ENCODE measurements at regions not wholly inside any gene's neighbourhood (a gene's known extent, or its start where the extent isn't known, plus 50 kb on each side); places are given as distances from the start of the nearest gene placed in this dataset.

DNA sequence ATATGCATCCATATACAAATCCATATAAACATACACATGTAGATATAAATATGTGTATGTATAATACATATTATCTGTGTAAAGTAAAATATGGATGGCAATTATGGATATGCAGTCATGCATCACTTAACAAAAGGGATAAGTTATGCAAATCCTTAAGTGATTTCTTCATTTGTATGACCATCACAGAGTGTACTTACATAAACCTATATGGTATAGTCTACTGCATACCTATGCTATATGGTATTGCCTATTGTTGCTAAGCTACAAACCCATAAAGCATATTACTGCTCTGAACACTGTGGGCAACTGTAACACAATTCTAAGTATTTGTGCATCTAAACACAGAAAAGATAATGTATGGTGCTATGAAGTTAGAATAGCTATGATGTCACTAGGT lies 227.2 kb downstream of the SLC6A15 start:
- TF ChIP-seq POLR2A (IDR thresholded peaks at IDR 0.05; ENCODE audit: low read depth, low read length): no peak
- DNase-seq (ENCODE audit: insufficient read length, low spot score) (no peak), FAIRE-seq (no peak)

DNA sequence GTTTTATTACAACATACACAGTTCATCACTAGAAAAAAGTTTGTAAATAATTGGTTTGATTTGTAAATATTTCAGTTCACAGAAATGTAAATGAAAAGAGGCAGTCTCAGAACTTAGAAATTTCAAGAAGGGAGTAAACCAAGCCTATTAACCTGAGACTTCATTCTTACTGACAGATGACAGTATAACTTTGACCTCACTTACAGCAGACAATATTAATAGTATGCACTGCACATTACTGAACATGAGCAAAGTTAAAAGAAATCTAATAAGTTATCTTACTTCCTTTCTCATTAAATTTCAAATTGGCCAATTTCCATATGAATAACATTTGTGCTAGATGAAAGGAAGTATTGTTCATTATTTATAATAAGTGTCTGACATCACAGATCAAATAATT lies 235.8 kb downstream of the SLC6A15 start:
- DNase-seq (ENCODE audit: insufficient read length, low spot score): no peak
- no peak for FAIRE-seq
- TF ChIP-seq POLR2A (IDR thresholded peaks at IDR 0.05; ENCODE audit: low read depth, low read length): no peak

DNA sequence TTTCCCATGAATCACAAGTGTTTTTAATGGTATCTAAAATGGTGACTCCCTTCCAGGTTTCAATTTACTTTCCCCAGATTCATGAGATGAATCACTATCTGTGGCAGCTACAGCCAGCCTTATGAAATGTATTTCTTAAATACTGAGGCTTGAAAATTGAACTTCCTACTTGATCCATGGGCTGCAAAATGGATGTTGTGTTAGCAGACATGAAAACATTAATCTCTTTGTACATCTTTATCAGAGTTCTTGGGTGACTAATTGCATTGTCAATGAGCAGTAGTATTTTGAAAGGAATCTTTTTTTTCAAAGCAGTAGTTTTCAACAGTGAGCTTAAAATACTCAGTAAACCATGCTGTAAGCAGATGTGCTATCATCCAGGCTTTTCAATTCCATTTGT lies 250.8 kb downstream of the SLC6A15 start:
- DNase-seq (ENCODE audit: insufficient read length, low spot score) (no peak), FAIRE-seq (peak; percentile 45)
- TF ChIP-seq POLR2A (IDR thresholded peaks at IDR 0.05; ENCODE audit: low read depth, low read length): no peak

DNA sequence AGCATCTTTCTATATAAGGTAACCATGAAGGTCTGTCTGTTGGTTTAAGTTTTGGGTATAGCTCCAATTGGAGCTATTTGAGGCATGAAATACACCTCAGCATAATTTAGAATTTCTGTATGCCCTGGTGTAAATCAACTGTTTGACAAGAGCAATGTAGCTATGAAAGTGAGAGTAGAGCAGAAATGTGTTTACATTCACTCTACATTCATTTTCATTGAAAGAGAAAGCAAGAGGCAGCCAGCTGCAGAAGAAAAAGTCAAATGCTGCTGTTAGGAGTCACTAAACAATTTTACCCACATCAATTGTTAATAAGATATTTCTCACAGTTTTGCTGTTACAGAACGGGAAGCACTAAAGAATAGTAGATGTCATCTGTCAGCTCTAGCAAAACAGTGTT lies 252.5 kb downstream of the SLC6A15 start:
- FAIRE-seq (no peak), DNase-seq (ENCODE audit: insufficient read length, low spot score) (no peak)
- no peak for TF ChIP-seq POLR2A (IDR thresholded peaks at IDR 0.05; ENCODE audit: low read depth, low read length)

DNA sequence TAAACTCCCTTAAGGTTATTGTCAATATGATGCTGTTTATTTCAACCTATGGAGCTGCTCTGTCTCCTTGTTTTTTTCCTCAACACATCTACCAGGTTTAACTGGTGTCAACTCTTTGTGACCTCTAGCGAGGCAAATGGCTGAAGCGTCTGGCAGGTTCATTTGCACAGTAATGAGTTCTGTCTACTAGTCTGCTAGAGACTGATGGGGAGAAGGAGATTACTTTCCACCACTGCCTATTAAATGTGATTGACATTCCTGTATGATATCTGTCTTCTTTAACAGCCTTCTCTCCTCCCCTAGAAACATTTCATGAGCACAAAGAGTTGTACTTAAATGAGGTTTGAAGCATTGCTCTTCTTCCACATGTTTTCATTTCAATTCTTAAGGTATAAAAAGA lies 253.7 kb downstream of the SLC6A15 start:
- DNase-seq (ENCODE audit: insufficient read length, low spot score) (no peak), FAIRE-seq (no peak)
- no peak for TF ChIP-seq POLR2A (IDR thresholded peaks at IDR 0.05; ENCODE audit: low read depth, low read length)

DNA sequence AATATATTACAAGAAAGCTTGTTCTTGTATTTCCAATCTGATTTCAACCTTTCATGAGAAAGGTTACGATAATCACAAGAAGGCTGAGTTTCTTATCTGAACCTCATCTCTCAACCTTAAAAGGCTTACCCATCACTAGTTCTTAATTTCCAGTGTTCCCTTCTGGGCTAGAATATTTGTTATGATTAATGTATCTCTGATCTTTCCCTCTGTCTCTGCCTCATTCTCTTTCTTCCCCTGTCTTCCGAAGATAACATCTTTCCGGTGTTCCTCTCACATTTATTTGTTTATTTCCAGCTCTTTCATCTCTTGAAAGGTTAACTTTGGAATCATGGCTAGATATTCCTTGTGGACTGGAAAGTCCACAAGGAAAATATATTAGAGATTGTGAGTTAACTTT lies 255.9 kb downstream of the SLC6A15 start:
- no peak for TF ChIP-seq POLR2A (IDR thresholded peaks at IDR 0.05; ENCODE audit: low read depth, low read length)
- no peak for FAIRE-seq
- no peak for DNase-seq (ENCODE audit: insufficient read length, low spot score)

DNA sequence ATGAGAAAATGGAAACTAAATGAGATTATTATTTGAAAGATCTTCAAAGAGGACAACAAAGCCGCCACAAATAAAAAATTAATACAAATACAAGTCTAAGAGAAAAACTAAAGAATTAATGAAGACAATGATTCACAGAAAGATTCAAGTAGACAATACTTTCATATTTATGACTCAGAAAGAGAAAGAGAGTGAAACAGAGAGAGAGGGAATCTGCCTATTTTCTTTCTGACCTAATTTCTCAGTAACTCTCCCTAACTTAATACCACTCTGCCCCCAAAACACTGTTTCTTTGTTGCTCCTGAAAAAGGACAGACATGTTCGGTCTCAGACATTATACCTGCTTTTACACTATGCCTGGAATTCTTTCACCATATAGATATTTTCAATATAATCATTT lies 259.1 kb downstream of the SLC6A15 start:
- DNase-seq (ENCODE audit: insufficient read length, low spot score) (no peak), FAIRE-seq (no peak)
- TF ChIP-seq POLR2A (IDR thresholded peaks at IDR 0.05; ENCODE audit: low read depth, low read length): no peak

DNA sequence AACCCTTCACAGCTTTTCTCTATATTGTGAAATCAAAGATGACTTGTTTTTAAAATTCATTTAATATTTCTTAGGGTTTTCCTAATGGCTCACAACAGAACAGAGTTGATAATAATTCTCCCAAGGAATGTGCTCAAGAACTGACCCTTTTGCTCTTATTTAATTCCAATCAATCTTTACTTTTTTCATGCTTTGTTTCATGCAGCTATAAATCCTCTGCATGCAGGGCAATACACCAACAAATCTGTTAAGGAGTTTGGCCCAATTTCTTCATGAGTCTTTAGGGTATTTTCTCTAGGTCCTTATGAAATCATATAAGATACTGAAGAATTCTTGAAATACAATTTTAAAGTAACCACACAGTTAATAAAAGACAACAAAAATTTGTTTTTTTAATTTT lies 264.2 kb downstream of the SLC6A15 start:
- FAIRE-seq: no peak
- TF ChIP-seq POLR2A (IDR thresholded peaks at IDR 0.05; ENCODE audit: low read depth, low read length): no peak

DNA sequence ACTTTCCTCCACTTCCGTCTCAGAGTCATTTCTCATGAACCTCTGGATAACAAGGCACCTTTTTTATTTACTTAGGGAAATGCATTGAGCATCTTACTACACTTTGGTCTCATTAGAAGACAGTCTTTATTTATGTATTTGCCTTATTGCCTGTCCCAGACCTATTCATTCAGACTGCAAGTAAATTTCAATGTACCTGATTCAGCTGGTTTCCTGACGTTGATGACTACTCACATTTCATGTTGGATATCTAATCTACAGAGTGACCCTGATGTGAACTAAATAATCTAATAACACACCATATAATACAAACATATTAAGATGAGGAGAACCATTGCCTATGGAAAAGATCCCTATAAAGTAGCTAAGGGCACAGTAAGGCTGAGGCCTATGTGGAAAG lies 267.7 kb downstream of the SLC6A15 start:
- FAIRE-seq (no peak), DNase-seq (ENCODE audit: insufficient read length, low spot score) (no peak)
- no peak for TF ChIP-seq POLR2A (IDR thresholded peaks at IDR 0.05; ENCODE audit: low read depth, low read length)

More for the DNA sequence above, 264.2 kb downstream of the SLC6A15 start:
- no peak for DNase-seq (ENCODE audit: insufficient read length, low spot score)

DNA sequence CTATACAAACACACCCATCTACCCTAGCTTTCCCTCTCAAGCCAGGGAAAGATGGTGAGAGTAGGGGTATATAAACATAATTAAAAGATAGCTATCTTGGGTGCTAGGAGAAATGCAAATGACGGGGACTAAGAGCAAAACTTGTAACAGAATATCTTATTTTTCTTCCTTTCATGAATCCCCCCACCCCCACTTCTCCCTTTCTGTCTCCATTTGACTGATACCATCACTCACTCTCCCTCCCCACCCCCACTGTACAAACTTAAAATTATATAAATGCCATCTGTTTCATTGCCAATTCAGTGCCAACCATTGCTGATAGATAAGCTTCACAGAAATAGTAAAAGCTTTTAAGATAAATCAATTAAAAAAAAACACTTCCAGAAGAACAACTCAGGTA lies 268.6 kb downstream of the SLC6A15 start:
- DNase-seq (ENCODE audit: insufficient read length, low spot score) (no peak), FAIRE-seq (no peak)
- no peak for TF ChIP-seq POLR2A (IDR thresholded peaks at IDR 0.05; ENCODE audit: low read depth, low read length)

DNA sequence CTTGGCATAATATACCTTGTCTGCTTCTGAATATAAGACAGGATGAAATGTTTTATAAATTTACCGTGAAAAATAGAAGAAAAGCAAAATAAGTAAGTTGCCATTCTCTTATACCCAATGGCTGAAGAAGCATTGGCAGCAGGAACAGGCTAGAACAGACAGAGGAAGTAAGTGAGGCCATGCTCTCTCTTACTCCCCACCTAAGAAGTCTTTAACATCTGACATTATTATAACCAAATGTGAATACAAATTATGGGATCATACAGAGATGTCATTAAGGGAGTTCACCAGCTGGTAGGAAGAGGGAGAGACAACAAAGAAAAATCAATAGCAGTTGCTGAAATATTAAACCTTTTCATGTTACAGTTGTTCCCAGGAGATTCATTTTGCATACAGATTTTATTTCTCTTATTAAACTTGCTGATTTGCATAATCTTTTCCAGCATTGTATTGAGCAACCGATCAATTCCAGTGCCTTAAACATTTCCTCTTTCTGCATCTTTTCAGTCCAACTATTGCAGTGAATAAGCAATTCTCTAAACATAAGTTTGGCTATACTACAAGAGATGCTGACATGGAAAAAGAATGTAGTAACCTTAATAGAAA lies 270.6 kb downstream of the SLC6A15 start:
- FAIRE-seq (no peak), DNase-seq (ENCODE audit: insufficient read length, low spot score) (no peak)
- no peak for TF ChIP-seq POLR2A (IDR thresholded peaks at IDR 0.05; ENCODE audit: low read depth, low read length)

DNA sequence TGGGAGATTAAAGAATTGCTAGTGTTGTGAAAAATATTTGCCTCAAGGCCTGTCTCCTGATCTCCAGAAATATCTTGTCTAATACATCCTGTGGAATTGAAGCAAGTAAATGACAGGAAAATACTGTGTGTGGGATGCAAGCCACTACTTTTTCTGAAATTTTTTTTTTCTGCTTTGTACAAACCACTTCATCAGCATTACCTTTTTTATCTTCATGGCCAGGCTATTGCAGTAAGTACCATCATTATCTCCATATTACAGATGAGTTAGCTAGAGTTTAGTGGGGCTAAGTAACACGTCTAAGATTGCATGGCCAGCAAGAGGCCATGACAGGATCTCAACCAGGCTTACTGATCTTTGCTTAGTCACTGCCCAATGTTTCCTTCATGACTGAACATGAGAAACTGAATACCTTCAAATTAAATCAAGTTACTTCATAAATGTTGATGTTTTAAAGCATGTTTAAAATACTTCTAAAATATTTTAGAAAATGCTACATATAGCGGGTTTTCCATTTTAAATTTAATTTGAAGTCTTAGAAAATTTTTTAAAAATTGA lies 273.7 kb downstream of the SLC6A15 start:
- no peak for DNase-seq (ENCODE audit: insufficient read length, low spot score)
- peak; percentile 81 for FAIRE-seq
- no peak for TF ChIP-seq POLR2A (IDR thresholded peaks at IDR 0.05; ENCODE audit: low read depth, low read length)

DNA sequence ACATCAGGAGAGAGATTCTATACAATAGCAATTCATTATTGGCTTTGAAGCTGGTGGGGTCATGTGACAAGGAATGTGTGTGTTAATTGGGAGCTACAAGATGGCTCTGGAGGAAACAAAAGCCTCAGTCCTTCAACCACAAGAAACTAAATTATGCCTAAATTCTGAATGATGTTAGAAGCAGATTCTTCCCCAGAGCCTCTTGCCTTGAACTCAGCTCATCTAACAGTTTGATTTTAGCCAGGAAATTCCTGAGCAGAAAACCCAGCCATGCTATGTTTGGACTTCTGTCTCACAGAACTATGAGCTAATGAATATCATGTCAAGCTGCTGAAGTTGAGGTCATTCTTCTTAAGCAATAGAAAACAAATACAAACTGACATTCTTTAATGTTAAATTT lies 274.7 kb downstream of the SLC6A15 start:
- DNase-seq (ENCODE audit: insufficient read length, low spot score) (no peak), FAIRE-seq (peak; percentile 53)
- TF ChIP-seq POLR2A (IDR thresholded peaks at IDR 0.05; ENCODE audit: low read depth, low read length): no peak

DNA sequence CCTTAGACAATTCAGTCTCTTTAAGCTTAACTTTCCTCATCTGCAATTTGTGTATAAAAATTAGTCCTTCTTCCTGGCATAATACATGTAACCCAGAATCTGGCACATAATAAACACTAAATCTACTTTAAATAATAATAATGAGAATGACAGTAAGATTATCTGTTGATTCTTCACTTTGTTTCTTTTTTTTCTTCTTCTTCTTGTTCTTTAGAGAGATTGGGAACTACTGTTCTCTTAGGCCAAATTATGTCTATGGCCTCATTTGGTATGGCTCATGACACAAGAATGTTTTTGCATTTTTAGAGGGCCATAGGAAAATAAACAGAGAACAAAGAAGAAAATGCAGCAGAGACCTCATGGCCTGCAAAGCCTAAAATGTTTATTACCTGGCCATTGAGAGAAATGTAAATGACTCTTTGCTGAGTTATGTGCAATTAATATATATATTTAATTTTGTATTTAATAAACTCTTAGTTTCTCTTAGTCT lies 275.8 kb downstream of the SLC6A15 start:
- DNase-seq (ENCODE audit: insufficient read length, low spot score): no peak
- no peak for FAIRE-seq

DNA sequence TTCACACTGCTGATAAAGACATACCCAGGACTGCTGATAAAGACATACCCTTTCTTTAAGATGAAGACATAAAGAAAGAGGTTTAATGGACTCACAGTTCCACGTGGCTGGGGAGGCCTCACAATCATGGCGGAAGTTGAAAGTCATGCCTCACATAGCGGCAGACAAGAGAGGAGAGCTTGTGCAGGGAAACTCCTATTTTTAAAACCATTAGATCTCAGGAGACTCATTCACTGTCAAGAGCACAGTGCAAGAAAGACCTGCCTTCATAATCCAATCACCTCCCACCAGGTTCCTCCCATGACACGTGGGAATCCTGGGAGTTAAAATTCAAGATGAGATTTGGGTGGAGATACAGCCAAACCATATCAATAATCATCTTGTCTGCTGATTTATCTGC lies 278.1 kb downstream of the SLC6A15 start:
- no peak for FAIRE-seq
- no peak for DNase-seq (ENCODE audit: insufficient read length, low spot score)
- TF ChIP-seq POLR2A (IDR thresholded peaks at IDR 0.05; ENCODE audit: low read depth, low read length): no peak

More for the DNA sequence above, 275.8 kb downstream of the SLC6A15 start:
- TF ChIP-seq POLR2A (IDR thresholded peaks at IDR 0.05; ENCODE audit: low read depth, low read length): no peak

All from H54 (cell line).